ENCODE measurements at regions not wholly inside any gene's neighbourhood (a gene's known extent, or its start where the extent isn't known, plus 50 kb on each side); places are given as distances from the start of the nearest gene placed in this dataset.

DNA sequence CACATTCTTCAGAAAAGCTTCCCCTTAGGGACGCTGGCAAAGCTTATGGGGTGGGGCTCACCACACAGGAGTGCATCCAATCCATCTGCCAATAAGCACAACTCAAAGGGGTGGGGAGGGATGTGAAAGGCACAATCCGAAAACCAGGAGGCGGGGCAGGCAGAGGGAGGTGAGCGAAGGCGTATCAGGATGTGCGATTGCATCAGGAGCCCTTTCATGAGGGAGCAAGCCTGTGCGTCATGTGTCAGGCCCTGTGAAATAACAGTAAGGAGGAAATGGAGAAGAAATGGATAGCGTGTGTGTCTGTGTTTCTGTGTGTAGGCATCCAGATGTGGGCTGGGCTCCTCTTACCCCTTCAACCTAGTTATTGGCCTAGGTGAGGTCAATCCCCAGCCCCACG, 382.4 kb upstream of the CDH4 start:
- Histone ChIP-seq H3K4me3 (ENCODE audit: insufficient read depth, low read depth, low read length, poor library complexity, severe bottlenecking) (no peak overlapping the region), H3K4me1 (ENCODE audit: control insufficient read depth, insufficient read depth, low read length, poor library complexity, severe bottlenecking) (no peaks in the 10 kb centered on the region), H3K36me3 (ENCODE audit: control insufficient read depth, insufficient read depth, low read length) (no peaks in the 10 kb centered on the region), H3K27ac (ENCODE audit: insufficient read depth, low read length, poor library complexity, severe bottlenecking) (no peak overlapping the region), H3K9me3 (ENCODE audit: control insufficient read depth, low read length) (no peaks in the 10 kb centered on the region), H3K27me3 (replicated peaks; ENCODE audit: control insufficient read depth, insufficient read depth, low read length, poor library complexity, severe bottlenecking) (no peaks in the 10 kb centered on the region)
- no peak for DNase-seq

DNA sequence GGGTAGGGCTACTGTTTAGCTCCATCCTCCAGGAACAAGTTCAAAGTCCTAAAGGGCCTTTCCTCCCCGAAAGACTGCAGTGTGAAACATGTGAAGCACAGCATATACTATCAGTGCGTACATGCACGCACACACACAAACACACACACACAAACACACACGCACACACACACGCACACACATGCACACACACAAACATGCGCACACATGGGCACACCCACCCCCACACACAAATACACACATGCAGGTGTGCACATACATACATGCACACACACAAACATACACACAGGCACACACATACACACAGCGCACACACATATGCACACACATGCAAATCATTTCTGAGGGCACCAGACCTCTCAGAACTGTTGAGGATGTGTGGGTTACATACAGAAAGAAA, 382.0 kb upstream of the CDH4 start:
- H3K36me3 ChIP-seq (ENCODE audit: control insufficient read depth, insufficient read depth, low read length), result no peaks in the 10 kb centered on the region
- H3K9me3 ChIP-seq (ENCODE audit: control insufficient read depth, low read length), result no peaks in the 10 kb centered on the region
- no peaks in the 10 kb centered on the region for H3K4me1 ChIP-seq (ENCODE audit: control insufficient read depth, insufficient read depth, low read length, poor library complexity, severe bottlenecking)
- no peak for DNase-seq
- no peak overlapping the region for H3K27ac ChIP-seq (ENCODE audit: insufficient read depth, low read length, poor library complexity, severe bottlenecking)
- no peaks in the 10 kb centered on the region for H3K27me3 ChIP-seq (replicated peaks; ENCODE audit: control insufficient read depth, insufficient read depth, low read length, poor library complexity, severe bottlenecking)
- H3K4me3 ChIP-seq (ENCODE audit: insufficient read depth, low read depth, low read length, poor library complexity, severe bottlenecking), result no peak overlapping the region

DNA sequence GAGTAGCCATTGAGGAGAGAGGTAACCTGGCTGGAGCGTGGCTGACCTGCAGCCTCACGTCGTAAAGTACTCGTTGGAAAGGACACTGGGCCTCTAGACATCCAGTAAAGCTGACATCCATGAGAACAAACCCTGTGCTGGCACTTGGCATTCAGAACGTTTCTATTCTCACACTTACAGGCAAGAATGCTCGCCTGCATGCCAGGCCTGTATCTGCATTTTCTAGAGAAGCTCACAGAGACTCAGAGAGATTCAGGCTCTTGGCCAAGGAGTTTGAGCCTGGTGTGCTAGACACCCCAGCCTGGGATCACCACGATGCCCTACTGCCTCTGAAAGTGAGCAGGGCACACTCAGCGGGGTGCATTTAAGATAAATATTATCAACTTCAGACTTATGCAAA, 379.8 kb upstream of the CDH4 start:
- H3K27me3 ChIP-seq (replicated peaks; ENCODE audit: control insufficient read depth, insufficient read depth, low read length, poor library complexity, severe bottlenecking), result no peaks in the 10 kb centered on the region
- no peaks in the 10 kb centered on the region for H3K36me3 ChIP-seq (ENCODE audit: control insufficient read depth, insufficient read depth, low read length)
- H3K4me1 ChIP-seq (ENCODE audit: control insufficient read depth, insufficient read depth, low read length, poor library complexity, severe bottlenecking), result no peaks in the 10 kb centered on the region
- no peak for DNase-seq
- no peak overlapping the region for H3K4me3 ChIP-seq (ENCODE audit: insufficient read depth, low read depth, low read length, poor library complexity, severe bottlenecking)
- no peaks in the 10 kb centered on the region for H3K9me3 ChIP-seq (ENCODE audit: control insufficient read depth, low read length)
- H3K27ac ChIP-seq (ENCODE audit: insufficient read depth, low read length, poor library complexity, severe bottlenecking), result no peak overlapping the region

DNA sequence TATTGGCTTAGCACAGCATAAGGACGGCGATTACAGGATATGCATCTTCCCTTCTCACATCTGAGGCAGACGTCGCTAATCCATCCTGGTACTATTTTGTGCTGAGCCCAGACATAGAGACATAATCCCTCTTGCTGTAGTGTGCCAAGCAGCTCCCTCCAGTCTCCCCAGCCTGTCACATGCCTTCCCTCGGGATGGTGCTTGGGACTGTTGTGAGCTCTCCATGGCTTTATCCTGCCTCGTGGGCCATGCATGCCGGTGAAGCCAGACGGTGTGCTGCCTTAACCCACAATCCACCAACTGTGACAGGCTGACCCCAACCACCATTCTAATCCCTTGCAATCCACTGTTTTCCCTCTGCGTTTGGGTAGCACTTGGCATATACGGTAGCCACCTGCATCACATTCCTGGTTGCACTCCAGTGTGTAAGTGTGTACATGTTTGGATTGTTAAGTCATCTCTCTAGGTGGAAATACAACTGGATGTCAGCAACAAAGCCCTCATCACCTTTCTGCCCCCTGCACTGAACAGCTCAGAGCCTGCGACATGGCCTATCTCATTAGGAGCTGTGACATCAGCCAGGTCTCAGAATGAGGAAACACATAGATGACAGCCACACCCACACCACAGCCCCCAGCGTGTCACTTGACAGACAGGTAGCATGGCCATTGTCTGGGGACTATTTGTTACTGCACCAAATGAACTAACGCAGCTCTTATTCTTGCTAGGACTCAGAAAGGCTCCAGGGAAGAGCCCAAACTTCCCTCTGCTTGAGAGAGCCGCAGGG, 374.8 kb upstream of the CDH4 start:
- Histone ChIP-seq H3K4me1 (ENCODE audit: control insufficient read depth, insufficient read depth, low read length, poor library complexity, severe bottlenecking) (no peaks in the 10 kb centered on the region), H3K27ac (ENCODE audit: insufficient read depth, low read length, poor library complexity, severe bottlenecking) (no peak overlapping the region), H3K9me3 (ENCODE audit: control insufficient read depth, low read length) (no peaks in the 10 kb centered on the region), H3K4me3 (ENCODE audit: insufficient read depth, low read depth, low read length, poor library complexity, severe bottlenecking) (no peak overlapping the region), H3K27me3 (replicated peaks; ENCODE audit: control insufficient read depth, insufficient read depth, low read length, poor library complexity, severe bottlenecking) (no peaks in the 10 kb centered on the region), H3K36me3 (ENCODE audit: control insufficient read depth, insufficient read depth, low read length) (no peaks in the 10 kb centered on the region)
- no peak for DNase-seq

DNA sequence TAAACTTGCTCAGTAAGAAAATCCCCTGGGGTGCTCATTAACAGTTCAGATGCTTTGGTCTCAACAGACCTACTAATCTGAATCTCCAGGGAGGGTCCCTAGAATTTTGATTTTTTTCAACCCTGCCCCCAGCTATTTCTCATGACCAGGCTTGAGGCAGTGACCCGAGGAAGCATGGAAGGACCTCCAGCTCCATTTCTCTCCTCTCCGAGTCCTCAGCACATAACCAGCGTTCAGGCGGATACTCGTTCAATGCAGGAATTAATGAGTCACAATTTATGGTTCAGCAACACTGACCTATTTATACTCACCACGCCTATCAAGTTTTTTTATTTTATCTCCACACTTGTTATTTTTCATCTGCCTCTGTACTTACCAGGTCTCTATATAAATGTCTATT, 369.2 kb upstream of the CDH4 start:
- DNase-seq, result no peak
- H3K4me3 ChIP-seq (ENCODE audit: insufficient read depth, low read depth, low read length, poor library complexity, severe bottlenecking), result no peak overlapping the region
- no peaks in the 10 kb centered on the region for H3K9me3 ChIP-seq (ENCODE audit: control insufficient read depth, low read length)
- no peaks in the 10 kb centered on the region for H3K27me3 ChIP-seq (replicated peaks; ENCODE audit: control insufficient read depth, insufficient read depth, low read length, poor library complexity, severe bottlenecking)
- no peaks in the 10 kb centered on the region for H3K36me3 ChIP-seq (ENCODE audit: control insufficient read depth, insufficient read depth, low read length)
- no peak overlapping the region for H3K27ac ChIP-seq (ENCODE audit: insufficient read depth, low read length, poor library complexity, severe bottlenecking)
- H3K4me1 ChIP-seq (ENCODE audit: control insufficient read depth, insufficient read depth, low read length, poor library complexity, severe bottlenecking), result no peaks in the 10 kb centered on the region

DNA sequence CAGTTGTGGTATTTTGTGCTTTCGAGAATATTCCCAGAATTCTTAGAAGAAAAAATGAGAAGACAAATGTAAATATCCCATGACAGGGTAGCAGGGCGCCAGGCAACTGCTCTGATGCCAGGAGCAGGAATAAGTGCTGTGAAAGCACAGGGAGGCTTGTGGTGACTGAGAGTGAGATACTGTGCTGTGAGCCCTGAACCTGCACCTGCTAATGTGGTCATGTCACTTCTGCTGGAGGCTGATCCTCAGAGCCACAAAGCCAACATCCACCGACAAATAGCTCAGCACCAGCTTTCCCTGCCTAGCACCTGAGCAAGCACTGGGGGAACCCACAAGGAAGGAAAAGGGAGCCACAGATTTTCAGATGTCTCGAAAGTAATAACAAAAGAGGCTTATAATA, 368.6 kb upstream of the CDH4 start:
- no peak overlapping the region for H3K27ac ChIP-seq (ENCODE audit: insufficient read depth, low read length, poor library complexity, severe bottlenecking)
- H3K36me3 ChIP-seq (ENCODE audit: control insufficient read depth, insufficient read depth, low read length), result no peaks in the 10 kb centered on the region
- no peak for DNase-seq
- no peaks in the 10 kb centered on the region for H3K4me1 ChIP-seq (ENCODE audit: control insufficient read depth, insufficient read depth, low read length, poor library complexity, severe bottlenecking)
- no peaks in the 10 kb centered on the region for H3K9me3 ChIP-seq (ENCODE audit: control insufficient read depth, low read length)
- H3K4me3 ChIP-seq (ENCODE audit: insufficient read depth, low read depth, low read length, poor library complexity, severe bottlenecking), result no peak overlapping the region
- H3K27me3 ChIP-seq (replicated peaks; ENCODE audit: control insufficient read depth, insufficient read depth, low read length, poor library complexity, severe bottlenecking), result no peaks in the 10 kb centered on the region

GRCh38 chr20:60884277-60884676, 367.8 kb upstream of the CDH4 start:
- Histone ChIP-seq H3K9me3 (ENCODE audit: control insufficient read depth, low read length) (no peaks in the 10 kb centered on the region), H3K27ac (ENCODE audit: insufficient read depth, low read length, poor library complexity, severe bottlenecking) (no peak overlapping the region), H3K36me3 (ENCODE audit: control insufficient read depth, insufficient read depth, low read length) (no peaks in the 10 kb centered on the region), H3K4me3 (ENCODE audit: insufficient read depth, low read depth, low read length, poor library complexity, severe bottlenecking) (no peak overlapping the region), H3K4me1 (ENCODE audit: control insufficient read depth, insufficient read depth, low read length, poor library complexity, severe bottlenecking) (no peaks in the 10 kb centered on the region), H3K27me3 (replicated peaks; ENCODE audit: control insufficient read depth, insufficient read depth, low read length, poor library complexity, severe bottlenecking) (no peaks in the 10 kb centered on the region)
- no peak for DNase-seq

DNA sequence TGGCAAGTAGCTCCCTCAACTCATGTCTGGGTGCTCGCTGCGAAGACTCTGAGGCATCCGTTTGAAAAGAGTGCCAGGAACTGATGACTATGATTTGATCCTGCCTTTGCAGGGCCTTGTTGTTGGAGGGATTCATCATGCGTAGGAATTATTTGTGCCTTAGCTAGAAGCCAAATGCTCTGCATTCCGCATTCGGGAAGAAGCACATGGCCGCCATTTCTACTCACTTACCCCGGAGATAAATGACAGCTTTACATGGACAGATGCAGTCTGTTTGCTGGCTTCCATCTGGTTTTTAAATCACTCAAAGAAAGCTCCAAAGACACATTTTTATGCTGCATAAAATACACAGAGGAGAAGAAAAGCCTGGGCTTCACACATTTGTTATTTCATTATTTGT, 363.3 kb upstream of the CDH4 start:
- no peak overlapping the region for H3K27ac ChIP-seq (ENCODE audit: insufficient read depth, low read length, poor library complexity, severe bottlenecking)
- no peaks in the 10 kb centered on the region for H3K36me3 ChIP-seq (ENCODE audit: control insufficient read depth, insufficient read depth, low read length)
- H3K27me3 ChIP-seq (replicated peaks; ENCODE audit: control insufficient read depth, insufficient read depth, low read length, poor library complexity, severe bottlenecking), result no peaks in the 10 kb centered on the region
- no peak for DNase-seq
- H3K4me1 ChIP-seq (ENCODE audit: control insufficient read depth, insufficient read depth, low read length, poor library complexity, severe bottlenecking), result no peaks in the 10 kb centered on the region
- H3K9me3 ChIP-seq (ENCODE audit: control insufficient read depth, low read length), result no peaks in the 10 kb centered on the region
- no peak overlapping the region for H3K4me3 ChIP-seq (ENCODE audit: insufficient read depth, low read depth, low read length, poor library complexity, severe bottlenecking)

- Histone ChIP-seq H3K4me3 (ENCODE audit: insufficient read depth, low read depth, low read length, poor library complexity, severe bottlenecking) (no peak overlapping the region), H3K9me3 (ENCODE audit: control insufficient read depth, low read length) (no peaks in the 10 kb centered on the region), H3K27me3 (replicated peaks; ENCODE audit: control insufficient read depth, insufficient read depth, low read length, poor library complexity, severe bottlenecking) (no peaks in the 10 kb centered on the region), H3K4me1 (ENCODE audit: control insufficient read depth, insufficient read depth, low read length, poor library complexity, severe bottlenecking) (no peaks in the 10 kb centered on the region), H3K27ac (ENCODE audit: insufficient read depth, low read length, poor library complexity, severe bottlenecking) (no peak overlapping the region), H3K36me3 (ENCODE audit: control insufficient read depth, insufficient read depth, low read length) (no peaks in the 10 kb centered on the region)
- no peak for DNase-seq
Measured at GRCh38 chr20:60892095-60892813, 359.8 kb upstream of the CDH4 start.

DNA sequence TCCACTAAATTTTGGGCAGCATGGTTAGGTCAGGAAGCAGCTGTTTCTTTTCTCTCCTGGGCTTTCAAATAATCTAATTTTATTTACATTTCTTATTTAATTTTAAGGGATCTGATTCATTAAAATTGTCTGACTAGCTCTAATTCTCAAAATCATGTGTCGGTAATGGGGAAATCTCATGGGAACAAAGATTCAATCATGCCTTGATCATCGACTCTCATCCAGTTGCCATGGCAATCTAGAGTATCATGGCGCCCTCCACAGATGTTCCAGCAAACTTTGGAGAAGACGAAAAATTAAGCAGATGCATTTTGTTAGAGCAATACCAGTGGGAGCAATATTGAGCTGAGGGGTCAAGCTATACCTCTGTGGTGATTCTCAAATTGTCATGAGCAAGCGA, 358.0 kb upstream of the CDH4 start:
- Histone ChIP-seq H3K4me1 (ENCODE audit: control insufficient read depth, insufficient read depth, low read length, poor library complexity, severe bottlenecking) (no peaks in the 10 kb centered on the region), H3K36me3 (ENCODE audit: control insufficient read depth, insufficient read depth, low read length) (no peaks in the 10 kb centered on the region), H3K9me3 (ENCODE audit: control insufficient read depth, low read length) (no peaks in the 10 kb centered on the region), H3K27me3 (replicated peaks; ENCODE audit: control insufficient read depth, insufficient read depth, low read length, poor library complexity, severe bottlenecking) (no peaks in the 10 kb centered on the region), H3K4me3 (ENCODE audit: insufficient read depth, low read depth, low read length, poor library complexity, severe bottlenecking) (no peak overlapping the region), H3K27ac (ENCODE audit: insufficient read depth, low read length, poor library complexity, severe bottlenecking) (no peak overlapping the region)
- no peak for DNase-seq

Data from effector memory CD4-positive, alpha-beta T cell (primary cell).